ENCODE measurements at regions not wholly inside any gene's neighbourhood (a gene's known extent, or its start where the extent isn't known, plus 50 kb on each side); places are given as distances from the start of the nearest gene placed in this dataset.

DNA sequence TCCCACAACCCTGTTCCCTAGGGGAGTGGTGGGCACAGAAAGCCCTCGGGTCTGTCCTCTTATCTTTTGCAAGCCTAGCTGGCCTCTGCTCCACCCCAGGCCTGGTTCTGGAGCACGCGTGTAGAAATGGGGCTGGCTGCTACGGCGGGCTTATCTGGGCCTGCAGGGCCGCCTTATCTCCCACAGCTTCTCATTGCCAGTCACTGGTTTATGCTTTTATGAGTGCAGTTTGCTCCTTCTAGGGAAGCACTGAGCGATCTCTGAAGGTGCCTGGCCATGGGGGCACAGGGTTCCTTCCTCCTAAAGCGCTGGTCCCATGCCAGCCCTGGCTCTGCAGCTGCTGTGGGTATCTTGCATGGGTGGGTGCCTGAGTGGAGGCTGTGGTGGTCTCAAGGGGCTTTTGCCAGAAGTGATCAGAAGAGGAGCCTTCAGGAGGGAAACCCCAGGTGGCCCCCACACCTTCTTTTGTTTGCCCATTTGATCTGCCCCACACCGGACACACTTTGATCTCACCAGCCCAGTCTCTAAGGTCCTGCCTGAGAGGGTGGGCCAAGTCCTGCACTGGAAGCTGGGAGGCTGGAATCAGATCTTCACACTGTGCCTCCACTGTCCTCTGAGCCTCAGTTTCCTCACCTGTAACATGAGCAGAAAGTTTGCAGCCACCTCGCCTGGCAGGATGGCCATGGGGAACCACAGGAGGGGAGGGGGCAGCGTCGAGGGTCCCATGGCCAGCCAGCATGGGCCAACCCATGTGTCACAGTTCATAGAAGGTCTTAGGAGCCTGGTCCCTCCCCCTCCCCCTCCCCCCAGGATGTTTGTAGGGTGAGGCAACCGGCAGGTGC lies 86.6 kb upstream of the FGF3 start:
- POLR2A ChIA-PET, result no interaction called here
- CTCF ChIA-PET, result interaction anchor here (1.0 to 8.0 kb wide), 7 partner anchors 10 to 290 kb away, joined by 3 to 70 read pairs (median 19); partner anchors contain the start of gene FGF19
- no peak for DNase-seq (ENCODE audit: low read depth in 1 of 2, low spot score in 1 of 2)
- no peak overlapping the region for H3K4me3 ChIP-seq
- no peak for FAIRE-seq
- TF ChIP-seq JUN (IDR thresholded peaks at IDR 0.05) (no peak), CEBPB (IDR thresholded peaks at IDR 0.05) (no peak)
- no peak for ATAC-seq
- WGBS (ENCODE audit: missing lambda C conversion rate), result 77% methylated on average over 13 of the region's 13 CpGs
- H3K4me1 ChIP-seq, result peaks cover 27% of the 10 kb centered on the region
- H3K27ac ChIP-seq, result peak overlapping the region in 1 of 2 experiments; percentile 16; a peak in 1 of 6 replicates
- H3K9me3 ChIP-seq, result no peaks in the 10 kb centered on the region
- no peak overlapping the region for H3K4me2 ChIP-seq

DNA sequence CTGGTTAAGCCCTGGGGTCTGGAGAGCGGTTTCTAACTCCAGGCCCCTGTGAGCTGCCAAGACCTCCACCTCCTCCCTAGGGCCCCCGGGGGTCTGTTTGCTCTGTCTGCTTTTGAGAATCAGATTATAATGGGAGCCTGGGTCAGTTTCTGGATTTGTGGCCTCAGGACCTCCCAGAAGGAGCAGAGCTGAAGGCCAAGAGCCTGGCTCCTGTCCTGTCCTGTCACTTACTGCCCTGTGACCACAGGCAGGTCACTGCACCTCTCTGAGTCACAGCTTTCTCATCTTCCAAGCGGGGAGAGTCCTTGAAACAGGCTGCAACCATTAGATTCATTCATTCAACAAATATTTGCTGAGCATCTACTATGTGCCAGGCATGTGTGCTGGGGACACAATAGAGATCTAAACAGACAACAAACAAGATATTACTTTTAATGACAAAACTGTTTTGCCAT lies 87.3 kb upstream of the FGF3 start:
- DNase-seq (ENCODE audit: low read depth in 1 of 2, low spot score in 1 of 2), result no peak
- Histone ChIP-seq H3K9me3 (no peaks in the 10 kb centered on the region), H3K4me3 (no peak overlapping the region), H3K4me2 (no peak overlapping the region), H3K27ac (peak overlapping the region in 1 of 2 experiments; percentile 16; a peak in 1 of 6 replicates), H3K4me1 (peaks cover 20% of the 10 kb centered on the region)
- ATAC-seq, result no peak
- TF ChIP-seq TP53 (CRISPR knock-in tag; IDR thresholded peaks at IDR 0.05) (no peak), FOSL2 (IDR thresholded peaks at IDR 0.05) (no peak), FOSL2 (CRISPR knock-in tag; IDR thresholded peaks at IDR 0.05) (no peak), HOXB5 (CRISPR knock-in tag; IDR thresholded peaks at IDR 0.05) (no peak), BHLHE40 (IDR thresholded peaks at IDR 0.05; ENCODE audit: low read depth, low read length) (no peak), ZSCAN20 (CRISPR knock-in tag; IDR thresholded peaks at IDR 0.05) (no peak), CBX8 (IDR thresholded peaks at IDR 0.05) (no peak), TFCP2L1 (CRISPR knock-in tag; IDR thresholded peaks at IDR 0.05) (no peak), POLR2A (IDR thresholded peaks at IDR 0.05; ENCODE audit: low read length) (no peak), MAZ (IDR thresholded peaks at IDR 0.05; ENCODE audit: borderline replicate concordance, low read depth, low read length) (no peak), MYC (IDR thresholded peaks at IDR 0.05; ENCODE audit: borderline replicate concordance, low read length) (no peak)
- TF ChIP-seq, protein P1, sequence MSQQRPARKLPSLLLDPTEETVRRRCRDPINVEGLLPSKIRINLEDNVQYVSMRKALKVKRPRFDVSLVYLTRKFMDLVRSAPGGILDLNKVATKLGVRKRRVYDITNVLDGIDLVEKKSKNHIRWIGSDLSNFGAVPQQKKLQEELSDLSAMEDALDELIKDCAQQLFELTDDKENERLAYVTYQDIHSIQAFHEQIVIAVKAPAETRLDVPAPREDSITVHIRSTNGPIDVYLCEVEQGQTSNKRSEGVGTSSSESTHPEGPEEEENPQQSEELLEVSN (IDR thresholded peaks at IDR 0.05; ENCODE audit: borderline replicate concordance, low read depth), result no peak
- TF ChIP-seq, protein P2, sequence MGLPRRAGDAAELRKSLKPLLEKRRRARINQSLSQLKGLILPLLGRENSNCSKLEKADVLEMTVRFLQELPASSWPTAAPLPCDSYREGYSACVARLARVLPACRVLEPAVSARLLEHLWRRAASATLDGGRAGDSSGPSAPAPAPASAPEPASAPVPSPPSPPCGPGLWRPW (IDR thresholded peaks at IDR 0.05), result no peak
- TF ChIP-seq, protein P3, sequence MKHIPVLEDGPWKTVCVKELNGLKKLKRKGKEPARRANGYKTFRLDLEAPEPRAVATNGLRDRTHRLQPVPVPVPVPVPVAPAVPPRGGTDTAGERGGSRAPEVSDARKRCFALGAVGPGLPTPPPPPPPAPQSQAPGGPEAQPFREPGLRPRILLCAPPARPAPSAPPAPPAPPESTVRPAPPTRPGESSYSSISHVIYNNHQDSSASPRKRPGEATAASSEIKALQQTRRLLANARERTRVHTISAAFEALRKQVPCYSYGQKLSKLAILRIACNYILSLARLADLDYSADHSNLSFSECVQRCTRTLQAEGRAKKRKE (CRISPR knock-in tag; IDR thresholded peaks at IDR 0.05; ENCODE audit: low read depth), result no peak
- TF ChIP-seq, protein P4, sequence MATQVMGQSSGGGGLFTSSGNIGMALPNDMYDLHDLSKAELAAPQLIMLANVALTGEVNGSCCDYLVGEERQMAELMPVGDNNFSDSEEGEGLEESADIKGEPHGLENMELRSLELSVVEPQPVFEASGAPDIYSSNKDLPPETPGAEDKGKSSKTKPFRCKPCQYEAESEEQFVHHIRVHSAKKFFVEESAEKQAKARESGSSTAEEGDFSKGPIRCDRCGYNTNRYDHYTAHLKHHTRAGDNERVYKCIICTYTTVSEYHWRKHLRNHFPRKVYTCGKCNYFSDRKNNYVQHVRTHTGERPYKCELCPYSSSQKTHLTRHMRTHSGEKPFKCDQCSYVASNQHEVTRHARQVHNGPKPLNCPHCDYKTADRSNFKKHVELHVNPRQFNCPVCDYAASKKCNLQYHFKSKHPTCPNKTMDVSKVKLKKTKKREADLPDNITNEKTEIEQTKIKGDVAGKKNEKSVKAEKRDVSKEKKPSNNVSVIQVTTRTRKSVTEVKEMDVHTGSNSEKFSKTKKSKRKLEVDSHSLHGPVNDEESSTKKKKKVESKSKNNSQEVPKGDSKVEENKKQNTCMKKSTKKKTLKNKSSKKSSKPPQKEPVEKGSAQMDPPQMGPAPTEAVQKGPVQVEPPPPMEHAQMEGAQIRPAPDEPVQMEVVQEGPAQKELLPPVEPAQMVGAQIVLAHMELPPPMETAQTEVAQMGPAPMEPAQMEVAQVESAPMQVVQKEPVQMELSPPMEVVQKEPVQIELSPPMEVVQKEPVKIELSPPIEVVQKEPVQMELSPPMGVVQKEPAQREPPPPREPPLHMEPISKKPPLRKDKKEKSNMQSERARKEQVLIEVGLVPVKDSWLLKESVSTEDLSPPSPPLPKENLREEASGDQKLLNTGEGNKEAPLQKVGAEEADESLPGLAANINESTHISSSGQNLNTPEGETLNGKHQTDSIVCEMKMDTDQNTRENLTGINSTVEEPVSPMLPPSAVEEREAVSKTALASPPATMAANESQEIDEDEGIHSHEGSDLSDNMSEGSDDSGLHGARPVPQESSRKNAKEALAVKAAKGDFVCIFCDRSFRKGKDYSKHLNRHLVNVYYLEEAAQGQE (IDR thresholded peaks at IDR 0.05), result no peak
- ChIA-PET CTCF (interaction anchor here (1.4 to 8.0 kb wide), 5 partner anchors 9 to 290 kb away, joined by 9 to 70 read pairs (median 32); partner anchors contain the start of gene FGF19), POLR2A (no interaction called here)
- WGBS (ENCODE audit: missing lambda C conversion rate), result 35% methylated on average over 3 of the region's 3 CpGs
- FAIRE-seq, result peak; percentile 46

DNA sequence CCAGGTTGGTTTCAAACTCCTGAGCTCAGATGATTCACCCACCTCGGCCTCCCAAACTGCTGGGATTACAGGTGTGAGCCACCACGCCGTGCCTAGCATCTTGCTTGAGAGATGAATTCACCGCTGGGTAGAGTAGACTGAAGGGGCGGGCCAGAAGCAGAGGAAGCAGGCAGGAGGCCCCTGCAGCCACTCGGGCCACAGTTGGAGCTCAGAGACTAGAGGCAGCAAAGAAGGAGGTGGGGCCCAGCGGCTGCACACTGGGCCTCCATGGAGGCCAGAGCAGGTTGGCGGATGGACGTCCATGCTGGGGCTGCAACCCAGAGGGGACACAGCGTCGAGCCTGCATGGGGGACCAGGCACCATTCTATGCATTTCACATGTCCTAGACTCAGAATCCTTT lies 88.4 kb upstream of the FGF3 start:
- ATAC-seq, result no peak
- 80% methylated on average over 10 of the region's 11 CpGs for WGBS (ENCODE audit: missing lambda C conversion rate)
- FAIRE-seq, result no peak
- no peaks in the 10 kb centered on the region for H3K9me3 ChIP-seq
- peaks cover 20% of the 10 kb centered on the region for H3K4me1 ChIP-seq
- no peak overlapping the region for H3K4me3 ChIP-seq
- H3K4me2 ChIP-seq, result no peak overlapping the region
- ChIA-PET POLR2A (no interaction called here), CTCF (interaction anchor here (0.6 to 10.5 kb wide), 9 partner anchors 8 to 295 kb away, joined by 4 to 233 read pairs (median 32); partner anchors contain the start of genes FADD and FGF19)
- no peak for DNase-seq (ENCODE audit: low read depth in 1 of 2, low spot score in 1 of 2)
- H3K27ac ChIP-seq, result no peak overlapping the region
- TF ChIP-seq BHLHE40 (IDR thresholded peaks at IDR 0.05; ENCODE audit: low read depth, low read length) (no peak), POLR2AphosphoS2 (conservative IDR thresholded peaks at IDR 0.05; ENCODE audit: low read length) (no peak), KDM5A (IDR thresholded peaks at IDR 0.05) (no peak), PHF8 (IDR thresholded peaks at IDR 0.05; ENCODE audit: borderline replicate concordance, low read depth) (no peak), FOSB (CRISPR knock-in tag; IDR thresholded peaks at IDR 0.05) (no peak), NR3C1 (IDR thresholded peaks at IDR 0.05) (no peak), CBX2 (IDR thresholded peaks at IDR 0.05; ENCODE audit: borderline replicate concordance, low read depth) (no peak), ESRRA (IDR thresholded peaks at IDR 0.05; ENCODE audit: borderline replicate concordance, low read length) (no peak), CHD4 (IDR thresholded peaks at IDR 0.05; ENCODE audit: borderline replicate concordance) (no peak)
- TF ChIP-seq, protein P5, sequence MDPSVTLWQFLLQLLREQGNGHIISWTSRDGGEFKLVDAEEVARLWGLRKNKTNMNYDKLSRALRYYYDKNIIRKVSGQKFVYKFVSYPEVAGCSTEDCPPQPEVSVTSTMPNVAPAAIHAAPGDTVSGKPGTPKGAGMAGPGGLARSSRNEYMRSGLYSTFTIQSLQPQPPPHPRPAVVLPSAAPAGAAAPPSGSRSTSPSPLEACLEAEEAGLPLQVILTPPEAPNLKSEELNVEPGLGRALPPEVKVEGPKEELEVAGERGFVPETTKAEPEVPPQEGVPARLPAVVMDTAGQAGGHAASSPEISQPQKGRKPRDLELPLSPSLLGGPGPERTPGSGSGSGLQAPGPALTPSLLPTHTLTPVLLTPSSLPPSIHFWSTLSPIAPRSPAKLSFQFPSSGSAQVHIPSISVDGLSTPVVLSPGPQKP (IDR thresholded peaks at IDR 0.05; ENCODE audit: low read depth, low read length), result no peak
- TF ChIP-seq, protein P1 (IDR thresholded peaks at IDR 0.05; ENCODE audit: borderline replicate concordance, low read depth), result no peak

Data from A549 (cell line).